ENCODE measurements at regions not wholly inside any gene's neighbourhood (a gene's known extent, or its start where the extent isn't known, plus 50 kb on each side); places are given as distances from the start of the nearest gene placed in this dataset.

DNA sequence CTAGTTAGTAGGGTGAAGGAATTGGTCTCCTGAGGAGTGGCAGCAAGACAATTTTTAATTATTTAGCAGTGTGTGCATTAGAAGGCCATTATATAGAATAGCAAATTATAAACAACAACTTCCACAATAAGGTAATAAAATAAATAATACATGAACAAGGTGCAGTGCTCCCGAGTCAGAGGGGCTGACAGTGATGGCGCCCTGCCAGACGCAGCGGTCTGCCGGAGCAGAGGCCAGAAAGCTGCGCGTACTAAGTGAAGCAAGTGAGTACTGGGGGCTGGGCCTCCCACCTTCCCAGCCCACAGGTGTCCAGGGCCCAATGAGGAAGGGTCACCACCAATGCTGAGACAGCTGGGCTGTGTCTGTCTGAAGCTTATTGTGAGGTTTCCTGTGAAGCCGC, 72.0 kb upstream of the VRK1 start:
- no peak for DNase-seq (ENCODE audit: low read depth in 2 of 3, low spot score in 1 of 3)

DNA sequence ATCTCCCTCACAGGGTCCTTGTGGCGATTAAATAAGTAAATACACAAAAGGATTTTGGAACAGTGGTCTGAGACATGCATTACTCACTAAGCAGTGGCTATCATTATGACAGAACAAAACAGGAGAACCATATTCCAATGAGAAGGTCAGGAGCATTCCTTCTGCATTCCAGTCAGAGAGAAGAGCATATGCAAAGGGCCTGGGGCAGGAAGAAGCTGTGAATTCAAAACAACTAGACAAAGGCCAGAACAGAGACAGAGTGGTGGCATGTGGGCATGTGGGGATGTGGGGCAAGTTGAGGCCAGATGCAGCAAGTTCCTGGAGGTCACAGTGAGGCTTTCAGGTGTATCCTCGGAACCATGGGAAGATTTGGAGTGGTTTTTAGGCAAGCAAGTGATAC, 70.1 kb upstream of the VRK1 start:
- no peak for DNase-seq (ENCODE audit: low read depth in 2 of 3, low spot score in 1 of 3)

DNA sequence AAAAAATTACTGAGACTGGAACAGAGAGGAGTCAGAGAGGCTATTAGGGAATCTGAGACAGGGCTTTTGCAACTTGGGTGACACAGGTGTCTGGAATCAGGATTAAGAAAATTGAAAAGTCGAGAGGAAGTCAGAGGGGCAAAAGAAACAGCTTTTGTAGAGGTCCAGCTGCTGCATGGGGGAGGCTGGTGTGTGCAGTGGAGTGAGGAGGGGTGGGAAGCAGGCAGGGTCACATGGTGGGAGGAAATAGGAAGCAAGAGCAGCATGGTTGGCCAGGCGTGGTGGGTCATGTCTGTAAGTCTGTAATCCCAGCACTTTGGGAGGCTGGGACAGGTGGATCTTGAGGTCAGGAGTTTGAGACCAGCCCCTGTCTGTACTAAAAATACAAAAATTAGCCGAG, 69.7 kb upstream of the VRK1 start:
- DNase-seq (ENCODE audit: low read depth in 2 of 3, low spot score in 1 of 3), result no peak

DNA sequence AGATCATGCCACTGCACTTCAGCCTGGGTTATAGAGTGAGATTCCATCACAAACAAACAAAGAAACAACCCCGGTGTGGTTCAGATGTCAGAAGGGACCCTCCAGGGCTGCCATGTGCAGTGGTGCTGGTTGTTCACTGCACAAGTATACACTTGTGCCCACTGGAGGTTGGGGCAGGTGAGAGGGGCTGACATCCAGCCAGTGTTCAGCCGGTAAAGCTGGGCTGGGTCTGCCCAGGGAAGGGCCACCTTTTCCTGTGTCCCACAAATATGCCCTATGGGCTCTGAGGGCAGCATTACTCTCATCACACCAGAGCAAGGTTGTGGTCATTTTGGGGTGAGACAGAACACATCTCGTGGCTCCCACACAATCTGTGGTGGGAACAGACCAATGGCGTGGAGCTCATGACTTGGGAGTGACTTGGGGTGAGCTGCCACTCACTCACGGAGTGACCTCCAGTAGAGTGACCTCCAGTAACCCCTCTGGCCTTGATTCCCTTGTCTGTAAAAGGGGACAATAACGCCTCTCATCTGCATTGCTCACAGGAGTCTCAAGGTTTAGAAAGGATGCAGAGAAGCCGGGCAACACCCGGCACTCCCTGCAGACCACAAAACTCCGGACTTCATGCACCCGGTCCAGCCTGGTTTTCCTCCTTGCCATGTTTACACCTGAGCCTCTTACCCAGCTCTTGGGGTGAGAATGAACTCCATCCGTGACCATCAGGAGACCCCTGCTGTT, 69.0 kb upstream of the VRK1 start:
- no peak for DNase-seq (ENCODE audit: low read depth in 2 of 3, low spot score in 1 of 3)

DNA sequence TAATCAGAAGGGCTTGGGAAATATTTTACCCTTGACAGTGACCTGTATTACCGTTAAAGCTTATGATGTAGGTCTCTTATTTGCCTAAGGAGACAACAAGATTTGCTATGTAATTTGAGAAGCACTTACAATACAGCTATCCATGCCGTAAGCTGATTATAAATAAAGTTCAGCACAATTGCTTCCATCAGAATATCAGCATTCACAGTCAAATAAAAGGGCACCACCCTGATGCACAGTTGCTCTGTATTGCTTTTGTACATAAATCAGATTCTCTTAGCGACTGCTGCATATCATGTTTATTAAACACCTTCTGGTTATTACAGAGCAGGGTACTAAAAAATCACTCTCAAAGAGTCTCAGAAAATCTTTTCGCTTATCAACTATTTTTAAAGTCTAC, 67.3 kb upstream of the VRK1 start:
- no peak for DNase-seq (ENCODE audit: low read depth in 2 of 3, low spot score in 1 of 3)

DNA sequence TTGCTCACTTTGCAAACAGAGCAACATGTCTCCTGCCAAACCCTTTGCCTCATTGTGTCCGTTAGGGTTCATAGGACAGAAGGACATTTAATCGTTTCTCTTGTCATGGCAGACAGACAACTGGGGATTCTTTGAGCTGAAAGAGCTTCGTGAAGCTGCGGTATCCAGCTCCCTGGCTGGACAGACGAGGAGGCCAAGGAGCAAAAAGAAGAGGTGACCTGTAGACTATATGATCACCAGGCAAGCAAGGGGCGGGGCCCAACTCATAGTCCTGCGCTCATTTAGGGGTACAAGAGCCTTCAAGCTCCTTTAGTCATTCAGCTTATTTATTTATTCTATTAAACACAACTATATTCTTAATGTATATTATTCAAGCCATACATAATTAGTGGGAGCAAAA, 66.8 kb upstream of the VRK1 start:
- no peak for DNase-seq (ENCODE audit: low read depth in 2 of 3, low spot score in 1 of 3)

DNA sequence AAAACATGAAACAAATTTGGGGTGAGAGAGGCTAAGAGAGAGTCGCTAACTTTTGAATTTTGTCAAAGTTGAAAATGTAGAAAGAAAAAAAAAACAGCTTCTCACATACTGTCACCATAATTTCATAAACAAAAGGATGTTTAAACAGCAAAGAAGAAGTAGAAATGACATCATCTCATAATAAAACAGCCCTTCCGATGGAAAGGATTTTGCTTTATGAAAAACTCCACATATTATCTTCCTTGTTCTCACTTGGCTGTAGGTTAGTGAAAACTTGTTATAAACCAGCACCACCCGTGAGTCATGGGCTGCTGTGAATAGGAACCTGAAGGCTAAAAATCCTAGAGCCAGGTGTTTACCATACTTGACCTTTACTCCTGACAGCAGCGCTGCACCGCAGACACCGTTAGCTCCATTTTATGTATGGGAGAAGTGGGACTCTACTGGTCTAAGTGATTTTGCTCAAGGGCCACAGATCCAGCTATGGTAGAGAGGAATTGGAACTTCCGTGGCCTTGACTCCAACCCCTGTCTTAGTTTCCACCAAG, 63.0 kb upstream of the VRK1 start:
- DNase-seq (ENCODE audit: low read depth in 2 of 3, low spot score in 1 of 3), result no peak

- DNase-seq (ENCODE audit: low read depth in 2 of 3, low spot score in 1 of 3), result no peak
These were observed 61.7 kb upstream of the VRK1 start for GRCh38 chr14:96735526-96735925.

DNA sequence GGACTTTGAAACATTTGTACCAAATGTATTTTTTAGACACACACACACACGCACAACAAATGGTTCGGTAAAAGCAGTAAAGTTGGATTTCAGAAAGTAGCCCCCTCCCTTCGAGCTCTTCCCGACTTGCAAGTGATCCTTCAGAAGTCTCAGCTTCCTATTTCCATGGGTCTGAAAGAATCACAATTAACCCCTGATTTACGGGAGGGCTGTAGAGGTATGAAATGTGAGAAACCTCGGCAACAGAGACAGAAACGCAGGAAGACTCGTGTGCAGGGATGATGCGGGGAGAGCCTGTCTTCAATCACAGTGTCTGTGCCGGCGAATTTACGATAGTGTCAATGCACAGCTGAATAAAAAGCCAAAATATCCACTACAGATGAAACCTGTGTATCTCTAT, 60.7 kb upstream of the VRK1 start:
- no peak for DNase-seq (ENCODE audit: low read depth in 2 of 3, low spot score in 1 of 3)

- DNase-seq (ENCODE audit: low read depth in 2 of 3, low spot score in 1 of 3), result no peak
These were observed 59.3 kb upstream of the VRK1 start for GRCh38 chr14:96737881-96738280.

DNA sequence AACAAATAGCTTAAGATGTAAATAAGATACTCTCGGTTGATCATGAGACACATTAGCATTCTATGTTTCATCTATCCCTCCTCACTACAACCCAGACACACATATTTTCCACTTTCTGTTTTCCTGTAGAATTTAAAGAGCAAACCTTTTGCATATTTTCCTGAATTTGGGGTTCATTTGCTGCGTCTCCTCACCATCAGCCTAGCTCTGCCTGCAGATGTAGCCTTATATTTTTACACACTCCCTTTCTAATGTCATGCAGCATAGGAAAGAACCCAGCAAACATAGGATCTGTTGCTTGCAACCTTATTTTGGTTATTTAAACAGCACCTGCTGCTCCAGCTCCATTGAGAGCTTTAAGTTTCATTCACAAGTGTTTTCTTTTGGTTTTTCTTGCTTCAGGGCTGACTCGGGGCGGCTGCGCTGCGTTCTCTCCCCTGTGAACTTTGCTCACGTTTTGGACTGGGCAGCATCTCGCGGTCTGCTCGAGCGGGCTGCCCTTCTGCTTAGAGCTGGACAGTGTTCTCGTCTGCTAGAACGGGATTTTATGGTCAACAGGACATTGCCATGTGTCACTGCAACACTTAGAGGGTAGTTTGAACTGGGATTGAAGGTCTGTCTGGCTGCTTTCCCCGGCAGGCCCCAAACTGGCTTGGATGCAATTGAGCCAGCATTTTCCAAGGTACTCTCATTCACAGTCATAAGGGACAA, 57.8 kb upstream of the VRK1 start:
- no peak for DNase-seq (ENCODE audit: low read depth in 2 of 3, low spot score in 1 of 3)

DNA sequence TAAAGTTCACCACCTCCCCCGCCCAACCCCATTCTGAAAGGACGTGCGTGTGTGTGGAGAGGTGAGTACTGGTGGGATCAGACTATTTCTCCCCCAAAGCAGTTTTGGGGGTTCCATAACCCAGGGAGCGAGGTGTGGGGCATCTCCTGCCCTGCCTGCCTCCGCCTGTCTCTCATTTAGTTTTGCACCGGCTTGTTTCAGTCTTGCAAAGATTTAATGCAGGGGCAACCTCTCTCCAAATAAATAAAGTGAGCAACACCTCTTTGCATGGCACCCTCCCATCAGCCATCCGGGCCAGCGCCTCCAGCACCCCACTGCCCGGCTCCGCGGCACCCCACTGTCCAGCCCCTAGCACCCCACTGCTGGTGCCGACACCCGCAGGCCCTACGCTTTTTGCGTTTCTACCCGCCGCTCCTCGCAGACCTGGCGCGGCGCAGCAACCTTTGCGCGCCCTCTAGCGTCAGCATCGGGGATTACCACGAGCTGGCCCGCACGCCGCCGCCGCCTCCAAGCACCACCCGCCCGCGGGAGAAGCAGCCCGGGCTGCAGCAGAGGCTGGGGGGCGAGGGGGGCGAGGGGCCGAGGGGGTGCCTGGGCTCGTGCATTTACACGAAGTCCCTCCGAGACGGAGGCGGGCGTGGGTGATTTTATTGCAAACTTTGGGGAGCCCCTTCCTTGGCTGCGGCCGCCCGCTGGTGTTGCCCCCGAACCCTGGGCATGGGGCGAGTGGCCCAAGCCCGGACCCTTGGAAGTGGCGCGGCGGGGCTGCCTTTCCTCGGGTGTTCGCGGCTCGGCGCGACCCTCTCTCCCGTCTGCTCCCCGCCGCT, 55.8 kb upstream of the VRK1 start:
- DNase-seq (ENCODE audit: low read depth in 2 of 3, low spot score in 1 of 3), result peak; percentile 45 to 80 (median 65)

GRCh38 chr14:96744262-96744661, 52.9 kb upstream of the VRK1 start:
- DNase-seq (ENCODE audit: low read depth in 2 of 3, low spot score in 1 of 3), result no peak

DNA sequence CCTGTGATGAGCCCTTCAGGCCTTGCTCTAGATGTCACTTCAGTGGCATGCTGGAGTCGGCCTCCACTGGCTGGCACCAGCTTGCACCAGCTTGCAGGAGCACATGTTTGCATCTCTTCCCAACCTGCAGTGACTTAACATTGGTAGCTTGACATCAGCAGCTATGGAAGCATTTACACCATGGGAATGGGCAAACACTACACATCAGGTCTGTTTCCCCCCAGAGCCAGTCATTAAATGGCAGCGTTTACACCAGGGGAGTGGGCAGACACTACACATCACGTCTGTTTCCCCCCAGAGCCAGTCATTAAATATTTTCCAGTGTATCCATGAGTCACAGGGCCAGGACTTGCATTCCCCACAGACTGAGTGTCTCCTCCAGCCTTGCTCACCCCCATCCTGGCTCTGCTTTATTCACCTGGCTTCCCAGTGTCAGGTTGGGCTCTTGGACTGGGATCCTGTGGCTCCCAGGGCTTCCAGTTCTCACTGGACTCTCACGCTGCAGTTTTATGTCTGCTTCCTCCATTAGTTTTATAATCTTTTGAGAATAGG, 51.6 kb upstream of the VRK1 start:
- no peak for DNase-seq (ENCODE audit: low read depth in 2 of 3, low spot score in 1 of 3)

GRCh38 chr14:96746101-96746500, 51.1 kb upstream of the VRK1 start:
- DNase-seq (ENCODE audit: low read depth in 2 of 3, low spot score in 1 of 3), result no peak

- DNase-seq (ENCODE audit: low read depth in 2 of 3, low spot score in 1 of 3), result no peak
These were observed 50.2 kb upstream of the VRK1 start for GRCh38 chr14:96747006-96747405.

Measured in stimulated activated CD4-positive, alpha-beta T cell treated with anti-CD3 and anti-CD28 coated beads, Interleukin-12 subunit alpha, Interleukin-12 subunit beta, amount 100 ng/mL, for 48 hours (primary cell).